ACC112 (cell line): ENCODE measurements at regions not wholly inside any gene's neighbourhood (a gene's known extent, or its start where the extent isn't known, plus 50 kb on each side); places are given as distances from the start of the nearest gene placed in this dataset.

Source experiments
- H2AFZ ChIP-seq: fragments of 200-600 bp; sonication (generic); one replicate; pipeline ENCODE4 v1.6.0; 2017; ENCODE audit warnings: antibody characterized with exemption, low read length; ENCODE audit not compliant: unreplicated experiment
- H3K27ac ChIP-seq: fragments of 200-600 bp; sonication (generic); 2 replicates; pipeline ENCODE4 v1.5.1; 2014; ENCODE audit warnings: low read depth, mild to moderate bottlenecking, antibody characterized with exemption, low read length, moderate library complexity
- H3K27me3 ChIP-seq: fragments of 200-600 bp; sonication (generic); 2 replicates; pipeline ENCODE4 v1.6.1; 2014; ENCODE audit warnings: mild to moderate bottlenecking, antibody characterized with exemption, low read length, moderate library complexity, mixed read lengths; ENCODE audit not compliant: insufficient read depth
- H3K36me3 ChIP-seq: fragments of 200-600 bp; sonication (generic); 2 replicates; pipeline ENCODE4 v1.6.1; 2016; ENCODE audit warnings: mild to moderate bottlenecking, antibody characterized with exemption, low read length, moderate library complexity, mixed read lengths; ENCODE audit not compliant: insufficient read depth
- H3K4me1 ChIP-seq: fragments of 200-600 bp; sonication (generic); one replicate; pipeline ENCODE4 v1.6.1; 2016; ENCODE audit warnings: low read length, mixed read lengths; ENCODE audit not compliant: insufficient read depth, unreplicated experiment, control insufficient read depth
- H3K4me3 ChIP-seq: fragments of 200-600 bp; sonication (generic); 2 replicates; pipeline ENCODE4 v1.5.1; 2014; ENCODE audit warnings: mild to moderate bottlenecking, low read depth, low read length
- H3K79me2 ChIP-seq: fragments of 200-600 bp; sonication (generic); one replicate; pipeline ENCODE4 v1.6.0; 2016; ENCODE audit warnings: low read length; ENCODE audit not compliant: control insufficient read depth, unreplicated experiment, insufficient read depth

DNA sequence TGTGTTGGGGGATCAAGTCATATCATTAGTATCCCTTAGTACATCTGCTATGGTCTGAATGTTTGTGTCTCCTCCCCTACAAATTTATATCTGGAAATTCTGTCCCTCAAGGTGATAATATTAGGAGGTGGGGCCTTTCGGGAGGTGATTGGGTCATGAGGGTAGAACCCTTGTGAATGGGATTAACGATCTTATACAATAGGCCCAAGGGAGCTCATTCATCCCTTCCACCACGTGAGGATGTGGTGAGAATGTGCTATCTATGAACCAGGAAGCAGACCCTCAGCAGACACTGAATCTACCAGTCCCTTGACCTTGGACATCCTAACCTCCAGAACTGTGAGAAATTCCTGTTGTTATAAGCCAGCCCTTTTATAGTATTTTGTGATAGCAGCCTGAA lies 110.7 kb downstream of the PTCSC3 start:
- no peaks in the 10 kb centered on the region for H3K79me2 ChIP-seq
- H3K27ac ChIP-seq = no peak overlapping the region
- H3K27me3 ChIP-seq = peaks cover 42% of the 10 kb centered on the region; the same call in 1 of the 2 replicates
- no peaks in the 10 kb centered on the region for H3K36me3 ChIP-seq
- H2AFZ ChIP-seq = no peak overlapping the region
- peaks cover 23% of the 10 kb centered on the region for H3K4me1 ChIP-seq
- no peak overlapping the region for H3K4me3 ChIP-seq

DNA sequence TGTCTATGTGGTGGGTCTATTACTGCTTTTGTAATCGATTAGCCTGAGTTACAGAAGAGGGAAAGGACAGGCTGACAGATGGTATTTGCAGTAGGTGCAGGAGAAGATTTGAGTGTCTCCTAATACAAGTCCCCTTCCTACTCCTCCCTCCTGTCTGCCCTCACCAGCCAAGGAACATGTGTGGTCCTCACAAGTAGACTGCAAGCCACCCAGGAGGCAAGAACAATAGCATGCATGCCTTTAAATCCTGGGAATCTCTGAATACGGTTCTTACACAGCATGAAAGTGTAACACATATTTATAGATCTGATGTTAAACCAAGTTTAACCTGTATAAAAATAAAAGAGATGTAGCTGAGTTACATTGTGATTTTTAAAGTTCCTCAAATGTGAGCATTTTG lies 117.0 kb downstream of the PTCSC3 start:
- no peak overlapping the region for H3K4me3 ChIP-seq
- no peak overlapping the region for H2AFZ ChIP-seq
- H3K27me3 ChIP-seq = peaks cover 52% of the 10 kb centered on the region
- H3K27ac ChIP-seq = no peak overlapping the region
- H3K79me2 ChIP-seq = no peaks in the 10 kb centered on the region
- no peaks in the 10 kb centered on the region for H3K4me1 ChIP-seq
- H3K36me3 ChIP-seq = no peaks in the 10 kb centered on the region

DNA sequence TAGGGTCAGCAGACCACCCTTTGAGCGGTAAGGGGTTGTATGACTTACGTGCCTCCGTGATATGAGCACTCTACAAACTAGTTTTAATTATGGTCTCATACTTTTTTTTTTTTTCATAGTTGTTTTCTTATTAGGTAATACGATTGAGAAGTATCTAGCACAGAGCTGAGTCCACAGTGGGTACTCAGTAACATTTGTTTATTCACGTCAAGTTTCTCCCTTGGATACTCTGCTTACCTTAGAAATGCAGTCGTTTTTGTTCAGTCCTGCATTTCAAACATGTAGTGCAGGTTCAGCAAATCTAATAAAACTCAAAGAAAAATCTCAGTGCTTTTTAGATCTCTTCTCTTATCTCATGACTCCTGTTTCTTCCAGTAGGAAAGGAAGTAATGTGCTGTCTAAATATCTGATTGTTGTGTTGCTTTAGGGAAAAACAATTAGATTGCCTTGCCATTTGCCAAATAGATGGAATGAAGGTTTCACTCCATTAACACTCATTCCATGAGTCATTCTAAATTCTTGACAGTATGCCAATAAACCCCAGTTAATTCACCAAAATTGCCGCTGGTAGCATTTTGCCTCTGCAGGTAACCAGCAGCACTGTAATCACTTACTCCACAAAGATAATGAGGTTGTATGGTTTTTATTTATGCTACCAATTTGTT lies 118.9 kb downstream of the PTCSC3 start:
- H3K4me1 ChIP-seq = no peaks in the 10 kb centered on the region
- peaks cover 57% of the 10 kb centered on the region for H3K27me3 ChIP-seq
- no peak overlapping the region for H3K4me3 ChIP-seq
- H2AFZ ChIP-seq = no peak overlapping the region
- no peaks in the 10 kb centered on the region for H3K79me2 ChIP-seq
- no peak overlapping the region for H3K27ac ChIP-seq
- H3K36me3 ChIP-seq = no peaks in the 10 kb centered on the region

DNA sequence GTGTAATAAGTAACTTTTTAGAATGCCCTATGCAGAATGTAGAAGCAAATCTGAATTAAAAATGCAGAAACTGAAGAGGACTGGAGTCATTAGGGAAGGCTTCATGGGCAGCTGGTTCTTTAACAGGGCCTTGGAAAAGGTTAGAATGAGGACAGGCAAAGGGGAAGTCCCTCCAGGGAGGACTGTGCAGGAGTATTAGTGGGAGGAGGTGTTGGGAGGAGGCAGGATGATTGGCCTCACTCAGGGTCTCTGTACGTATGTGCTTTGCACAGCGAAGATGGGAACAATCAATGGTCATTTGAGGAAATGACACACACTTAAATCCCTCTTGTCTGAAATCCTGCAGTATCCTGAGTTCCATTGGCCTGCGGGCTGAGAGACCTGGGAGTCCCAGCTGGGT lies 119.7 kb downstream of the PTCSC3 start:
- Histone ChIP-seq H3K27me3 (peaks cover 51% of the 10 kb centered on the region), H3K79me2 (no peaks in the 10 kb centered on the region), H3K36me3 (no peaks in the 10 kb centered on the region), H3K27ac (no peak overlapping the region), H2AFZ (no peak overlapping the region), H3K4me3 (no peak overlapping the region), H3K4me1 (no peaks in the 10 kb centered on the region)

DNA sequence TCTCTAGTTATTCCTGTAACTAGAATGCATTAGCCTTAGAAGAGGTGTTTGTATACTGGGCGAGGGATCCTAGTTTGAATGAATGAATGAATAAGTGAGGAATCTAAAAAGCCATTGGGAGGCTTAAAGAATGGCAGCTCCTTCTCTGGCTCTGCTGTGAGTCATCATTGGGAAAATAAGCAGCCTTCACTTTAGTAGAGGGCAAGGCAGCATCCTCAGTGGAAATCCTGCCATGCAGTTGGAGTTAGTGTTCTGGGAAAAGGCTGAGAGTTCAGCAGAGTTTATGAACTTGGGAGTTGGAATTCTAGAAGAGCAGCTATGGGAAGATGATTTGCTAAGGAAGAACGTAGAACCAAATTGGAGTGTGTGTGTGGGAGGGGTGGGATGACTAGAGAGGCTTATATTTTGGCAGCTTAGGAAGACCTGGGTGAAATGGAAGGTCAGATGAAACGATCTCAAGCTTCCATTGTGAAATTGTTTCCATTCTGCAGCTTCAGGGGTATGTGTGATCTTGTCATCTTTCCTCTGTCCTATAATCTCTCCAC lies 120.8 kb downstream of the PTCSC3 start:
- H3K4me1 ChIP-seq = no peaks in the 10 kb centered on the region
- H2AFZ ChIP-seq = no peak overlapping the region
- H3K27ac ChIP-seq = no peak overlapping the region
- no peaks in the 10 kb centered on the region for H3K79me2 ChIP-seq
- no peak overlapping the region for H3K4me3 ChIP-seq
- H3K27me3 ChIP-seq = peaks cover 46% of the 10 kb centered on the region
- no peaks in the 10 kb centered on the region for H3K36me3 ChIP-seq

DNA sequence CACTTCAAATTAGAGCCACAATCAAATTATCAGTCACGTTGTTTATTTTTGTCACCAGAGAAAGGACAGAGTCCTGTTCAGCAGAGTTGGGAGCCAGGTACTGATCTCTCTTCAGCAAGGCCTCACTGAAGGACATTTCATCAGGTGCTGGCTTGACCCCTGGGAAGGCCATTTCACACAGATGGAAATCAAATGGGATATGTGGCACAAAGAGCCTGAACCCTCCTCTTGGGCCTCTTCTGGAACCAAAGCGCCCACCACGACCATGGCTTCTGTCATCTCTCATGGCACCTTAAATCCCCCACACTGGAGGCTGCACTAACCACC lies 121.5 kb downstream of the PTCSC3 start:
- Histone ChIP-seq H3K4me1 (no peaks in the 10 kb centered on the region), H2AFZ (no peak overlapping the region), H3K79me2 (no peaks in the 10 kb centered on the region), H3K36me3 (no peaks in the 10 kb centered on the region), H3K27ac (no peak overlapping the region), H3K4me3 (no peak overlapping the region), H3K27me3 (peaks cover 40% of the 10 kb centered on the region)

DNA sequence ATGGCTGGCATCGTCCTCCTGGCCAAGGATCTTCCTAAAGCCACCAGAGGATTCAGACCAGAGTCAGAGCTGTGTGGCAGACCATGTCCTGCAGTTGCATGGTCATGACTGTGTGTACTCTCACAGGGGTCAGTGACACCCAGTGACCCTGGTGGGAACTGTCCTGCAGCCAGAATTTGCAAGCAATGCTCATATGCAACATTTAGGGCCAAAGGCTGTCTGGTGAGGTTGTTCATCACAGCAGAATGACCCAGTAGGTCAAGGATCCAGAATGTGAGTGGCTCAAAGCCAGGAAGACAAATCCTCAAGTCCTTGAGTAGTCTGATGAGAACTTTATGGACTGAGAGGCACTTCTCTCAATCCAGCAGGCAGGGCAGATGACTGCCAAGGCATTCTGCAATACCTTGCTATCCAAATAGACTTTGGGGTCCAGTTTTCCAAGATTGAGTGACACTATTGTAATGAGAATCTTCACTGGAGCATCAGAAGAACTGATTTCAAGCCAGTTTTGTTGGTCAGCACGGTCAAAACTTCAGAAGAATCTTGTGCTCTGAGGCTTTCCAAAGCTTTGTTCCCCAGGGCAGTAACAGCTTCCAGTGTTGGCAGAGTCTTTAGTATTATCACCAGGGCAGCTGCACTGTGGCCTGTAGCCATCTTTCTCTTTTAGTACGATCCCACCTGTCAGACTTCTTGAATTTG lies 122.0 kb downstream of the PTCSC3 start:
- Histone ChIP-seq H3K4me1 (no peaks in the 10 kb centered on the region), H2AFZ (no peak overlapping the region), H3K36me3 (no peaks in the 10 kb centered on the region), H3K4me3 (no peak overlapping the region), H3K79me2 (no peaks in the 10 kb centered on the region), H3K27me3 (peaks cover 35% of the 10 kb centered on the region), H3K27ac (no peak overlapping the region)

DNA sequence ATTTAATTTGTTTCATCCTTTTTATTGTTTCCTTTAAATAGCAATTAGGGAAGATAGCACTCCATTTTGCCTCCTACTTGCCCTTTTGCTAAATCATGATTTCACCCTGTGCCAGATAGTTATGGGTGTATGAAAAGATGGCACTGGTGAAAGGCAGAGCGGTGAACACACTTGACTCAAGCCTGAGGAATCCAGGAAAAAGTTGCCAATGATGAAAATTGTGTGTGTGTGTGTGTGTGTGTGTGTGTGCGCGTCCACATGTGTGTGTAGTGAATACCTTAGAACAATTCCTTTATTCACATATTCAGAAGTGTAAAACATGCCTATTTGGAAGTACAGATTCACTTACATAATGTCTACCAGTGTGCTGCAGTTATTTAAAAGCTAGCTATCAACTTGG lies 123.8 kb downstream of the PTCSC3 start:
- H2AFZ ChIP-seq = no peak overlapping the region
- no peaks in the 10 kb centered on the region for H3K79me2 ChIP-seq
- no peaks in the 10 kb centered on the region for H3K36me3 ChIP-seq
- no peak overlapping the region for H3K4me3 ChIP-seq
- no peaks in the 10 kb centered on the region for H3K4me1 ChIP-seq
- H3K27me3 ChIP-seq = peaks cover 30% of the 10 kb centered on the region; the same call in 1 of the 2 replicates
- no peak overlapping the region for H3K27ac ChIP-seq

DNA sequence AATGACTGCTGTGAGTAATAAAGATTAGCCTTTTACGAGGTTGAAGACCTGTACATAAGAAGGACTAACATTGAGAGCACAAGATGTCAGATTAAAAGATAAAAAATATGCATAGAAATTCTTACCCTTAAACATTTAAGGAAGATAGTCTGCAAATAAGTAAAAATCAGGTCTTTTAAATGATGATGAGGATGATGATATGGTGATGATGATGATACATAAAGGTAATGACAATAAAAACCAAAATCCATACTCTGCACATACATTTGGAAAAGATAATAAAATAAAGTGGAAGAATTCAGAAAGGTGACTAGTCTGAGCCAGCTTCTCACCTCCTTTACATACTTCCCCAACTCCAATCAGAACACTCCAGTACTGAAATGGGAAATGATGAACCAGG lies 124.5 kb downstream of the PTCSC3 start:
- H3K79me2 ChIP-seq = no peaks in the 10 kb centered on the region
- H3K4me1 ChIP-seq = no peaks in the 10 kb centered on the region
- peaks cover 36% of the 10 kb centered on the region; the same call in 1 of the 2 replicates for H3K27me3 ChIP-seq
- no peak overlapping the region for H3K4me3 ChIP-seq
- H3K27ac ChIP-seq = no peak overlapping the region
- no peaks in the 10 kb centered on the region for H3K36me3 ChIP-seq
- H2AFZ ChIP-seq = no peak overlapping the region

DNA sequence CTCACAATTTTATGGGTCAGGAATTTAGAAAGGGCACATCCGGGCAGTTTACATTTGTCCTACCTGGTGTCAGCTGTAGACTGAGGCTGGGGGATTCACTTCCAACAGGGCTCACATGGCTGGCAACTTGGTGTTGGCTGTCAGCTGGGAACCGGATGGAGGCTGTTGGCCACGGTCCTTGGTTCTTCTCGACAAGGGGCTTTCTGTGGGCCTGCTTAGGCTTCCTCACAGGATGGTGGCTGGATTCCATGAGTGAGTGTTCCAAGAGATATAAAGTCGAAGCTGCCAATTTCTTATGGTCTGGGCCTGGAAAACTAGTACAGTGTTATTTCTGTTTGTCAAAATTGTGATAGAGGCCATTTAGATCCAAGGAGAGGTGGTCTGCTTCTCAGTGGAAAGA lies 127.9 kb downstream of the PTCSC3 start:
- Histone ChIP-seq H3K4me3 (no peak overlapping the region), H3K27me3 (peaks cover 41% of the 10 kb centered on the region), H3K4me1 (no peaks in the 10 kb centered on the region), H2AFZ (no peak overlapping the region), H3K79me2 (no peaks in the 10 kb centered on the region), H3K36me3 (no peaks in the 10 kb centered on the region), H3K27ac (no peak overlapping the region)

DNA sequence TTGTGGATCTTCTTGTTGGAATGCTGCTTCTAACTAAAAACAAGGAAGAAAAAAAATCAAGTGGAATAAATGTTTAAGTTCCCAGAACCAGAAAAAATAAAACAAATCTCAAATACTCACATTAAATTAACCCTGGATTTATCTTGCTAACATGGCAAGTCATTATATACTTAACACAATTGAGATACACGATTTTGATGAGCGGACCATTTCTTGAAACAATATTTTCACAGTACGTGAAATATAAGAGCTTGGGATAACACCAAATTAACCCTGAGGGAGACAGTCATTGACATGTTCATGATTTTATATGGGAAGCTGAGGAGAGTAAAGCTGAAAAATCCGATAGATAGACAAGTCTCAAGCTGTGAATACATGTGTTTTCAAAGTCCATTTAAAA lies 128.6 kb downstream of the PTCSC3 start:
- Histone ChIP-seq H3K27ac (no peak overlapping the region), H3K4me3 (no peak overlapping the region), H3K36me3 (no peaks in the 10 kb centered on the region), H3K79me2 (no peaks in the 10 kb centered on the region), H2AFZ (no peak overlapping the region), H3K4me1 (no peaks in the 10 kb centered on the region), H3K27me3 (peaks cover 35% of the 10 kb centered on the region)
